K562 (cell line): ENCODE measurements at regions not wholly inside any gene's neighbourhood (a gene's known extent, or its start where the extent isn't known, plus 50 kb on each side); places are given as distances from the start of the nearest gene placed in this dataset.

Experiments used
- ATAC-seq: fragments of 200-7000 bp; cut with Tn5 transposase; 3 replicates; pipeline ENCODE4 v1.9.1; 2020; ENCODE audit warnings: moderate library complexity
- BruUV-seq: library from RNA; stranded (reverse); fragments of 400-500 nt; replicated peaks from 2 replicates; lab custom pipeline; 2021; lab: Mats Ljungman, UMichigan
- CTCF ChIA-PET: fragments of 300-600 bp; formaldehyde crosslinking; extraction: SDS; loops from one replicate; lab custom pipeline; 2021; ENCODE audit warnings: low intra/inter-chr PET ratio; lab: Yijun Ruan, JAX
- POLR2A ChIA-PET: fragments of 300-600, 350-650 bp; sonication (Branson Sonifier 250); formaldehyde crosslinking; extraction: SDS; loops from one replicate; lab custom pipeline; 2021; ENCODE audit warnings: antibody characterized with exemption, inconsistent platforms; lab: Yijun Ruan, JAX
- DNase-seq, 4 experiments: peaks; one replicate each; pipeline versions ENCODE4 v3.0.0 to v3.0.0-alpha.2; 2011 to 2018; ENCODE audit warnings: low spot score in 3 of 4, mixed read lengths in 3 of 4; ENCODE audit errors: extremely low read depth in 1 of 4
- FAIRE-seq: peaks from 2 replicates; lab custom pipeline; 2011; peaks lifted over from hg19 to GRCh38; lab: Jason Lieb, UNC
- H2AFZ ChIP-seq: 2 replicates; pipeline ENCODE4 v1.6.0; 2011; ENCODE audit warnings: low read depth, low read length, control low read depth, inconsistent platforms
- H3K27ac ChIP-seq: fragments of 200-600 bp; 3 replicates; pipeline ENCODE4 v1.8.0; 2011; ENCODE audit warnings: low read depth, mild to moderate bottlenecking, control low read depth, inconsistent platforms, low read length, moderate library complexity, mixed read lengths; ENCODE audit errors: extremely low read depth
- H3K27me3 ChIP-seq, 2 experiments: fragments of 300-600 bp in 1 of 2; 2 replicates in 1 of 2; 3 replicates in 1 of 2; pipeline versions ENCODE4 v1.6.0 to v1.8.0; 2011; ENCODE audit warnings: inconsistent platforms in 2 of 2, low read length in 2 of 2, mild to moderate bottlenecking in 1 of 2, mixed read lengths in 1 of 2, moderate library complexity in 1 of 2; ENCODE audit not compliant: control insufficient read depth in 2 of 2, insufficient read depth in 2 of 2
- H3K36me3 ChIP-seq: fragments of 300-600 bp; 3 replicates; pipeline ENCODE4 v1.8.0; 2011; ENCODE audit warnings: mild to moderate bottlenecking, low read length, inconsistent platforms; ENCODE audit not compliant: control insufficient read depth, insufficient read depth
- H3K4me1 ChIP-seq, 2 experiments: fragments of 200-600 bp in 1 of 2; replicated peaks in 1 of 2; 2 replicates in 1 of 2; 3 replicates in 1 of 2; pipeline versions ENCODE4 v1.5.1 to v1.8.0; 2011; ENCODE audit warnings: inconsistent platforms in 2 of 2, low read length in 2 of 2, mild to moderate bottlenecking in 1 of 2, mixed read lengths in 1 of 2, moderate library complexity in 1 of 2; ENCODE audit not compliant: control insufficient read depth in 2 of 2, insufficient read depth in 2 of 2
- H3K4me2 ChIP-seq: 2 replicates; pipeline ENCODE4 v1.6.1; 2011; ENCODE audit warnings: low read length, control low read depth, inconsistent platforms, mixed read lengths; ENCODE audit not compliant: insufficient read depth
- H3K4me3 ChIP-seq: fragments of 200-600 bp; sonication (generic), shearing (Covaris generic); 2 replicates; pipeline ENCODE4 v1.5.1; 2016; ENCODE audit warnings: control low read depth, inconsistent platforms
- H3K79me2 ChIP-seq: fragments of 200-600 bp; 3 replicates; pipeline ENCODE4 v1.8.0; 2011; ENCODE audit warnings: low read length, inconsistent platforms; ENCODE audit not compliant: control insufficient read depth, insufficient read depth
- H3K9ac ChIP-seq, 2 experiments: 2 replicates each; pipeline versions ENCODE4 v1.6.0 to v1.6.1; 2011; ENCODE audit warnings: low read depth in 2 of 2, low read length in 2 of 2, control low read depth in 1 of 2, inconsistent platforms in 1 of 2, mild to moderate bottlenecking in 1 of 2, mixed read lengths in 1 of 2; ENCODE audit not compliant: insufficient read depth in 1 of 2
- H3K9me1 ChIP-seq: one replicate; pipeline ENCODE4 v1.6.0; 2011; ENCODE audit warnings: inconsistent platforms, mild to moderate bottlenecking, low read length, moderate library complexity; ENCODE audit not compliant: control insufficient read depth, insufficient read depth
- H3K9me3 ChIP-seq: replicated peaks from 2 replicates; pipeline ENCODE4 v1.5.1; 2011; ENCODE audit warnings: low read depth, low read length, inconsistent platforms; ENCODE audit not compliant: control insufficient read depth, insufficient read depth
- H4K20me1 ChIP-seq: replicated peaks from 2 replicates; pipeline ENCODE4 v1.6.1; 2011; ENCODE audit warnings: low read length, inconsistent platforms, mixed read lengths; ENCODE audit not compliant: control insufficient read depth, insufficient read depth
- GABPB2 ChIP-seq: fragments of 250-450 bp; sonication (Bioruptor Pico); conservative IDR thresholded peaks from 2 replicates; pipeline ENCODE4 v1.5.1; 2021; ENCODE audit warnings: mild to moderate bottlenecking
- HCFC1 ChIP-seq: IDR thresholded peaks from 2 replicates; pipeline ENCODE4 v1.6.1; 2012; ENCODE audit warnings: low read depth, low read length, improper control_type of control experiment
- IFI16 ChIP-seq: fragments of 250-450 bp; sonication (Bioruptor Pico); IDR thresholded peaks from 2 replicates; pipeline ENCODE4 v2.1.2; 2022; ENCODE audit warnings: mild to moderate bottlenecking, inconsistent platforms
- KLF6 ChIP-seq: fragments of 250-450 bp; sonication (Bioruptor Pico); IDR thresholded peaks from 2 replicates; pipeline ENCODE4 v1.4.0; 2020; ENCODE audit warnings: mild to moderate bottlenecking, moderate library complexity, borderline replicate concordance
- MNT ChIP-seq, 2 experiments: fragments of 450-650 bp; conservative IDR thresholded peaks; 2 replicates each; pipeline ENCODE4 v1.6.1; 2017; ENCODE audit warnings: mild to moderate bottlenecking in 2 of 2, moderate library complexity in 2 of 2
- POU5F1 ChIP-seq: fragments of 150-350 bp; IDR thresholded peaks from 2 replicates; pipeline ENCODE4 v1.6.1; 2014; ENCODE audit warnings: borderline replicate concordance, low read length, low read depth, mild to moderate bottlenecking; ENCODE audit not compliant: partially characterized antibody
- SREBF1 ChIP-seq: fragments of 150-350 bp; IDR thresholded peaks from 2 replicates; pipeline ENCODE4 v1.6.1; 2014; ENCODE audit warnings: antibody characterized with exemption, low read depth, low read length, borderline replicate concordance
- TAF7 ChIP-seq: fragments of 450-650 bp; IDR thresholded peaks from 2 replicates; pipeline ENCODE4 v1.6.1; 2016; ENCODE audit warnings: missing genetic modification characterization, missing compliant biosample characterization
- TEAD2 ChIP-seq: fragments of 450-650 bp; IDR thresholded peaks from 2 replicates; pipeline ENCODE4 v1.6.1; 2016; ENCODE audit warnings: missing genetic modification characterization, control low read depth, missing compliant biosample characterization
- WHSC1 ChIP-seq: IDR thresholded peaks from one replicate; pipeline ENCODE4 v1.6.1; 2012; ENCODE audit warnings: low read length, control low read depth, inconsistent platforms
- ZBTB43 ChIP-seq: sonication (generic); formaldehyde crosslinking; IDR thresholded peaks from 2 replicates; pipeline ENCODE4 v1.8.0; 2023; ENCODE audit warnings: mild to moderate bottlenecking, missing genetic modification reagents
- ZKSCAN1 ChIP-seq: fragments of 150-350 bp; IDR thresholded peaks from 2 replicates; pipeline ENCODE4 v1.6.1; 2016; ENCODE audit warnings: low read depth, low read length
- WGBS: fragments of 100-300 bp; shearing (Covaris generic); methylation state at CpG from one replicate; pipeline ENCODE4 v1.1.6; 2016; ENCODE audit warnings: low coverage, mixed read lengths; ENCODE audit not compliant: insufficient coverage; ENCODE audit errors: missing lambda C conversion rate; 5-methylcytosine and 5-hydroxymethylcytosine counted together
- in situ Hi-C: fragments of 300-500 bp; cut with MboI; formaldehyde crosslinking; loops from 4 replicates; pipeline ENCODE4 v1.15.0; 2018; ENCODE audit warnings: inconsistent platforms, mixed read lengths
- intact Hi-C: fragments of 100-400 bp; cut with micrococcal nuclease; formaldehyde crosslinking; loops from 2 replicates; pipeline ENCODE4 v1.14.2; 2022

GRCh38 chr2:115942800-115943199 is 1500.4 kb downstream of the DPP10 start:
- Histone ChIP-seq H3K4me3 (no peak overlapping the region), H3K9me3 (no peaks in the 10 kb centered on the region), H3K9me1 (no peaks in the 10 kb centered on the region), H3K79me2 (no peaks in the 10 kb centered on the region), H3K9ac (no peak overlapping the region), H3K4me2 (no peak overlapping the region), H3K27me3 (no peaks in the 10 kb centered on the region), H3K27ac (no peak overlapping the region), H2AFZ (no peak overlapping the region), H3K36me3 (no peaks in the 10 kb centered on the region), H4K20me1 (no peaks in the 10 kb centered on the region), H3K4me1 (no peaks in the 10 kb centered on the region)
- TF ChIP-seq TEAD2 (tag): no peak
- no peak for TF ChIP-seq SREBF1
- TF ChIP-seq IFI16 (CRISPR knock-in tag): no peak
- TF ChIP-seq ZBTB43 (CRISPR knock-in tag): no peak
- no peak for TF ChIP-seq HCFC1
- no peak for TF ChIP-seq GABPB2 (CRISPR knock-in tag)
- no peak for TF ChIP-seq POU5F1
- TF ChIP-seq ZKSCAN1: no peak
- TF ChIP-seq WHSC1: no peak
- TF ChIP-seq KLF6 (CRISPR knock-in tag): no peak
- no peak for TF ChIP-seq TAF7 (tag)
- TF ChIP-seq MNT (conservative IDR thresholded peaks at IDR 0.05): no peak
- DNase-seq: no peak
- in situ Hi-C loops: no loop called here
- no peak for ATAC-seq
- BruUV-seq: no TSS peak
- ChIA-PET CTCF (no interaction called here), POLR2A (no interaction called here)
- no peak for FAIRE-seq
- 2% methylated on average over 5 of the region's 5 CpGs for WGBS
- intact Hi-C loops: no loop called here
